GM12878 (cell line): ENCODE measurements at regions not wholly inside any gene's neighbourhood (a gene's known extent, or its start where the extent isn't known, plus 50 kb on each side); places are given as distances from the start of the nearest gene placed in this dataset.

ENCODE experiments used
- ATAC-seq: fragments of 200-7000 bp; cut with Tn5 transposase; 3 replicates; pipeline ENCODE4 v1.9.1; 2020; ENCODE audit warnings: mild to moderate bottlenecking, moderate library complexity
- BruUV-seq: library from RNA; stranded (reverse); fragments of 400-500 nt; replicated peaks from 2 replicates; lab custom pipeline; 2021; lab: Mats Ljungman, UMichigan
- CTCF ChIA-PET: fragments of 300-600 bp; sonication (Branson Sonifier 250); formaldehyde crosslinking; extraction: SDS; loops from one replicate; lab custom pipeline; 2021; ENCODE audit warnings: inconsistent platforms; lab: Yijun Ruan, JAX
- POLR2A ChIA-PET: fragments of 350-600 bp; formaldehyde crosslinking; extraction: SDS; loops from one replicate; lab custom pipeline; 2021; ENCODE audit warnings: inconsistent platforms; lab: Charles Lee
- RAD21 ChIA-PET: fragments of 300-600 bp; sonication (Branson Sonifier 250); formaldehyde crosslinking; loops from one replicate; lab custom pipeline; 2023; ENCODE audit warnings: antibody characterized with exemption; ENCODE audit not compliant: unreplicated experiment; lab: Charles Lee
- SMC1A ChIA-PET: fragments of 300-600 bp; sonication (Branson Sonifier 250); formaldehyde crosslinking; loops from one replicate; lab custom pipeline; 2023; ENCODE audit not compliant: unreplicated experiment, uncharacterized antibody; lab: Charles Lee
- DNase-seq: peaks from one replicate; pipeline ENCODE4 v3.0.0-alpha.2; 2011; ENCODE audit warnings: low read depth, low spot score
- FAIRE-seq: peaks from 3 replicates; lab custom pipeline; 2011; peaks lifted over from hg19 to GRCh38; lab: Jason Lieb, UNC
- H2AFZ ChIP-seq: 2 replicates; pipeline ENCODE4 v1.6.0; 2011; ENCODE audit warnings: low read depth, low read length, control low read depth; ENCODE audit not compliant: control insufficient read depth
- H3K27ac ChIP-seq: 2 replicates; pipeline ENCODE4 v1.5.1; 2011; ENCODE audit warnings: control low read depth; ENCODE audit not compliant: control insufficient read depth, insufficient read depth
- H3K27me3 ChIP-seq, 2 experiments: replicated peaks in 1 of 2; 2 replicates each; pipeline versions ENCODE4 v1.6.0 to v1.6.1; 2011; ENCODE audit warnings: low read length in 1 of 2; ENCODE audit not compliant: control insufficient read depth in 2 of 2, insufficient read depth in 2 of 2
- H3K36me3 ChIP-seq, 2 experiments: 2 replicates each; pipeline ENCODE4 v1.5.1; 2011; ENCODE audit warnings: low read length in 1 of 2; ENCODE audit not compliant: control insufficient read depth in 2 of 2, insufficient read depth in 2 of 2
- H3K4me1 ChIP-seq: 2 replicates; pipeline ENCODE4 v1.6.1; 2011; ENCODE audit warnings: mild to moderate bottlenecking, low read length, moderate library complexity, mixed read lengths; ENCODE audit not compliant: control insufficient read depth, insufficient read depth
- H3K4me2 ChIP-seq: 2 replicates; pipeline ENCODE4 v1.6.0; 2011; ENCODE audit warnings: control low read depth; ENCODE audit not compliant: control insufficient read depth, insufficient read depth
- H3K4me3 ChIP-seq: fragments of 200-600 bp; sonication (generic); 2 replicates; pipeline ENCODE4 v1.5.1; 2016
- H3K79me2 ChIP-seq: 2 replicates; pipeline ENCODE4 v1.6.0; 2011; ENCODE audit warnings: low read length; ENCODE audit not compliant: control insufficient read depth, insufficient read depth
- H3K9ac ChIP-seq: 2 replicates; pipeline ENCODE4 v1.8.0; 2011; ENCODE audit warnings: low read length, control low read depth, mixed read lengths; ENCODE audit not compliant: control insufficient read depth, insufficient read depth
- H3K9me3 ChIP-seq: replicated peaks from 3 replicates; pipeline ENCODE4 v1.5.1; 2011; ENCODE audit warnings: mild to moderate bottlenecking, low read length; ENCODE audit not compliant: control insufficient read depth, insufficient read depth
- H4K20me1 ChIP-seq: 2 replicates; pipeline ENCODE4 v1.6.0; 2011; ENCODE audit not compliant: control insufficient read depth, insufficient read depth
- CBX3 ChIP-seq: fragments of 200-600 bp; sonication (generic); IDR thresholded peaks from 2 replicates; pipeline ENCODE4 v1.6.1; 2016; ENCODE audit warnings: low read depth, borderline replicate concordance
- E2F8 ChIP-seq: fragments of 450-650 bp; IDR thresholded peaks from 2 replicates; pipeline ENCODE4 v1.6.1; 2018; ENCODE audit warnings: mild to moderate bottlenecking, low read depth, moderate library complexity; ENCODE audit not compliant: partially characterized antibody
- HDAC6 ChIP-seq: fragments of 200-600 bp; sonication (generic); IDR thresholded peaks from one replicate; pipeline ENCODE4 v1.8.0; 2017; ENCODE audit warnings: antibody characterized with exemption; ENCODE audit not compliant: unreplicated experiment
- MYC ChIP-seq: IDR thresholded peaks from 2 replicates; pipeline ENCODE4 v1.6.1; 2011; ENCODE audit warnings: mild to moderate bottlenecking, low read length, moderate library complexity, inconsistent platforms; ENCODE audit not compliant: insufficient read depth, insufficient replicate concordance, insufficient read length, severe bottlenecking
- PBX3 ChIP-seq: IDR thresholded peaks from 2 replicates; pipeline ENCODE4 v1.6.1; 2011; ENCODE audit warnings: mild to moderate bottlenecking, low read depth, low read length, moderate library complexity; ENCODE audit not compliant: insufficient replicate concordance
- PKNOX1 ChIP-seq: fragments of 450-650 bp; IDR thresholded peaks from 2 replicates; pipeline ENCODE4 v1.6.1; 2016; ENCODE audit warnings: mild to moderate bottlenecking
- SIX5 ChIP-seq: IDR thresholded peaks from 2 replicates; pipeline ENCODE4 v1.6.1; 2011; ENCODE audit warnings: mild to moderate bottlenecking, low read depth, low read length, moderate library complexity; ENCODE audit not compliant: severe bottlenecking
- in situ Hi-C: fragments of 300-500 bp; cut with MboI; formaldehyde crosslinking; loops from 9 replicates; pipeline ENCODE4 v1.14.3; 2018; ENCODE audit warnings: mixed read lengths
- intact Hi-C: fragments of 100-400 bp; cut with micrococcal nuclease; formaldehyde crosslinking; loops from one replicate; pipeline ENCODE4 v1.14.2; 2022; ENCODE audit not compliant: unreplicated experiment

GRCh38 chr7:52475001-52475582 is 560.3 kb upstream of the POM121L12 start:
- no TSS peak for BruUV-seq
- ChIA-PET SMC1A (interaction anchor here (1.6 kb wide), 1 partner anchor 38 kb away, joined by 4 read pairs; no protein-coding TSS in a partner anchor), CTCF (interaction anchor here (0.6 kb wide), 1 partner anchor 13 kb away, joined by 3 read pairs; no protein-coding TSS in a partner anchor), POLR2A (no interaction called here), RAD21 (no interaction called here)
- no peaks in the 10 kb centered on the region for H4K20me1 ChIP-seq
- in situ Hi-C loops (no loop called here), intact Hi-C loops (no loop called here)
- H3K4me2 ChIP-seq, result no peak overlapping the region
- no peaks in the 10 kb centered on the region for H3K9me3 ChIP-seq
- FAIRE-seq, result no peak
- TF ChIP-seq SIX5 (no peak), E2F8 (no peak), PBX3 (no peak), MYC (no peak), PKNOX1 (no peak), HDAC6 (no peak), CBX3 (no peak)
- H3K27me3 ChIP-seq, result no peaks in the 10 kb centered on the region
- no peak overlapping the region for H3K4me3 ChIP-seq
- ATAC-seq, result no peak
- no peaks in the 10 kb centered on the region for H3K4me1 ChIP-seq
- H3K9ac ChIP-seq, result no peak overlapping the region
- no peaks in the 10 kb centered on the region for H3K79me2 ChIP-seq
- no peak for DNase-seq
- H3K36me3 ChIP-seq, result no peaks in the 10 kb centered on the region
- H3K27ac ChIP-seq, result no peak overlapping the region
- H2AFZ ChIP-seq, result no peak overlapping the region
